Activated CD8-positive, alpha-beta memory T cell treated with anti-CD3 and anti-CD28 coated beads for 4 hours (primary cell): ENCODE measurements at regions not wholly inside any gene's neighbourhood (a gene's known extent, or its start where the extent isn't known, plus 50 kb on each side); places are given as distances from the start of the nearest gene placed in this dataset.

ENCODE experiments used
- DNase-seq, 2 donors: peaks; one replicate each; pipeline ENCODE4 v3.0.0-alpha.2; 2020; ENCODE audit warnings: low read depth in 2 of 2

GRCh38 chr5:123880875-123881274 is 368.9 kb downstream of the CSNK1G3 start:
- no peak for DNase-seq

DNA sequence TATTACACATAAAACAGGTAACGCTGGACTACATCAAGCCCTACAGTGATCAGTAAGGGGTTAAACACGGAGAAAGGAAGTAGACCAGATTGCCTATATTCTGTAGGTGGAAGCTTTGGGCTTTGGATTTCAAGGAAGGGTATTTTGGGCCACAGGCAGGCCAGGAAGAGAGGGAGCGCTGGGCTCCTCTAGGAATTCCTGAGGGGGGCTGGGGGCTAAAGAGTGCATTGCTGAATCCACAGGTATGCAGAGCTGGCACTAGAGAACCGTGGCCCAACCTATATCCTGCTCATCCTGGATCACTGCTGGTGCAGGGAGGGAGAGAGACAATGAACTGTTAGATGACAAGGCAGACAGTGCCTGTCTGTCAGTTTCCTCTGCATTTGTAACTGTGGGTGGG is 367.1 kb downstream of the CSNK1G3 start:
- DNase-seq, result no peak

GRCh38 chr5:123876276-123876790 is 364.4 kb downstream of the CSNK1G3 start:
- no peak for DNase-seq

DNA sequence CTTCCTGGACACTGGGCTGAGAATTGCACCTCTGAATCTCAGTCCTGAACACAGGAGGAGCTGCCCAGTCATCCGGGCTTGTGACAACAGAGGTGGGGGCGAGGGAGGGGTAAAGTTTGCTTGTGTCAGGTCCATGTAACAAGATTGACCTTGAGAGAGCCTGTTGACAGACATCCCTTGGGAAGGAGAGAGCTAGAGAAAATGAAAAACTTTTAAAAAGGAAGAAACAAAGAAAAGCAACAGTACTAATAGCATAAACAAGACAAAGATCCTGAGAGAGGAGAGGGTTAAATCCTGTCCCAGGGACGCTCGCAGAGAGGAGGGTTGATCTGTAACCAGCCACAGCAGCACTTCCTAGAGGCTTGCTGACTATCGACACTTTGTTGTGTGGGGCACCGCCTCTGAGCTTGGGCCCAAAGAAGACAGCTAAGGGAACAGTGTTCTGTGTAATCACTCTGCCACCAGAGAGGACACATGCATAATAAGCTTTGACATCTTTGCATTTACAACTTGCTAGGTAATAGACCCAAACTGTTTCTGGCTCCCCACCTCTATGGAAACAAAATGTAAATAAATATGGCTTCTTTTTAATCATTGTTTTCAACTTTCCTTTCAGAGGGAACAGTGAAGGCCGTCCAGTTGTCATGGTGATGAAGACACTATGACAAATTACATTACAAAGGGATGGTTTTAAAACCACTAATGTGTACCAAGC is 363.7 kb downstream of the CSNK1G3 start:
- no peak for DNase-seq

GRCh38 chr5:123874600-123875201 is 362.7 kb downstream of the CSNK1G3 start:
- no peak for DNase-seq

GRCh38 chr5:123873846-123874245 is 361.9 kb downstream of the CSNK1G3 start:
- no peak for DNase-seq

DNA sequence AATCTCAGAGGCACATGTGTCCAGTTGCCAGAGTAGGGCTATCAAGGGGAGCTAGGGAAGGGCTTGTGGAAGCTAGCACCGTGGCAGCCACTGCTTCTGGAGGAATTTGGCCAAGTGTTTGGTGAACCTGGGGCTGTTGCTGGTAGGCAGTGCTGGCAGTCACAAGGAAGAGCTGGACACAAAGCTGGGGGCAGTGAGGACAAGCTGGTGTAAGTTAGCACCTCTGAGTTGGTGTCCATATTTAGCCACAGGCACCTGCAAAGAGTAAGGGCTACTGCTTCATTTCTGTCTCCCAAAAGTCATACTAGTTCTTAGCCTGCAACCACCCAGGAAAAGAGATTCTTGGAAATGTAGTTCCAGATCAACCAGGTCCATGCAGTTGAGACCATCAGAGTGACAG is 359.4 kb downstream of the CSNK1G3 start:
- no peak for DNase-seq

- no peak for DNase-seq
These were observed 356.9 kb downstream of the CSNK1G3 start for GRCh38 chr5:123868881-123869280.

DNA sequence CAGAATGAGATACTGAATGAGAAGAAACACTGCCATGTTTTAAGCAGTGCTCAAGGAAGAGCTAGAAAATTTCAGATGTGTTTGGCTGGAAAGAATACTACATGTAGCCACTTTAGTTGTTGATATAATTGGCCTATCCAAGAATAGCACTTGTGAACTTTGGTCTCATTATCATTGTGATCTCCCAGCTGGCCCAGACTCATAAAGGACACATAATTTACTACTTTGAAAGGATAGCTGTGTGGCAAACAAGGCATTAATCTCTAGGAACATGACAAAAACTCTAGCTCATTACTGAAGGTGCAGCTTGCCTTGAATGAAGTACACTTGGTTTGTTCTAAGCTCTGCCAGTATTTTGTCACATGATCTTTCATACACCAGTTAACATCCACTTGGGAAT is 356.3 kb downstream of the CSNK1G3 start:
- no peak for DNase-seq

DNA sequence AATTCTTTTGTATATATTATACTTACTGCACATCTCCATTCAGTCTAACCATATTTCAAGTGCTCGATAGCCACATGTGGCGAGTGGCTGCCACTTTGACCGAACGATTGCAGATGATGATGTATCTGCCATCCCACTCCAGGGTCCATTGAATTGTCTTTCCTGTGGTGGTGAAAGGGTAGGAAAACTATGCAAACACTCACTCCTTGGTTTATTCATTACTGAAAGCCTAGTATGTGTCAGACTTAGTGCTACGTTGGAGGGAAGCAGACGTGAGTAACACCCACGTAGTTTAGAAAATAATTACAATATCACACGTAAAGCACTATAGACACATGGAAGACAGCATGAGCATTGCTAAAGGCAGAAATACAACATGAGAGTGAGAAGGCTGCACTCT is 353.7 kb downstream of the CSNK1G3 start:
- DNase-seq, result no peak

DNA sequence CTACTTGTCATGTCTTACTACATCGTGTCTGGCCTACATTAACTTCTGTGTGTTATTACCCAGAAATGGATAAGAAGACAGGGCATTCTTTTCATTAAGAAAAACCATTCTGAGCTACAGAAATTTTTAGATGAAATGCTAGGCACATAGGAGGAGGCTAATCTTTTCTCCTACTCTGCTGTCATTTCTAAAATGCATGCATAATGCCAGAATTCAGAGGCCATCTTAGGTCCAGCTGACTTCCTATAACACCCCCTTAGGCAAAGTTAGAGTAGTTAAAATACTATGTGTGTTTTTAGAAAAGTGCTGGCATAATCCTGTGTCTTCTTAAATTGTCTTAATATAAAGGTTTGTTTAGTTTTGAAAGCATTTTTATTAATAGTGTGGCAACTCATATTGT is 352.6 kb downstream of the CSNK1G3 start:
- no peak for DNase-seq

- no peak for DNase-seq
These were observed 347.0 kb downstream of the CSNK1G3 start for GRCh38 chr5:123858938-123859337.

DNA sequence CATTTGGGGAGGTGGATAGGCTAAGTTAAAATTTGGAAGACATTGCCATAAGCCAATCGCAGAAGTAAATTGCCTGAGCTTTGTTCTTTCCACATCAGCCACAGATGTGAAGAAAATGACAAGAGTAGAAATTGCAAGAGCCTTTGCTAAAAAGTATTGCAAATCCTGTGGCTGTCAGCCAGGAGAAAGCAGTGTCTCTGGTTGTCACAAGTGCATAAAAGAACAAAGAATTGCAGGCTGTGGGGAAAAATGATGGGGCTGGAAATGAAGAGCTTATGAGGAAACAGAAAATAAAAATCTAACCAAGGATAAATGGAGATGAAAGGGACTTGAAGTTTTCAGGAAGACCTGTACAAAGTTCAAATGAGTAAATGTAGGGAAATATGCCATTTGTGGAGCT is 344.8 kb downstream of the CSNK1G3 start:
- no peak for DNase-seq

- DNase-seq, result no peak
These were observed 343.6 kb downstream of the CSNK1G3 start for GRCh38 chr5:123855609-123856008.

- no peak for DNase-seq
These were observed 333.6 kb downstream of the CSNK1G3 start for GRCh38 chr5:123845356-123846100.

DNA sequence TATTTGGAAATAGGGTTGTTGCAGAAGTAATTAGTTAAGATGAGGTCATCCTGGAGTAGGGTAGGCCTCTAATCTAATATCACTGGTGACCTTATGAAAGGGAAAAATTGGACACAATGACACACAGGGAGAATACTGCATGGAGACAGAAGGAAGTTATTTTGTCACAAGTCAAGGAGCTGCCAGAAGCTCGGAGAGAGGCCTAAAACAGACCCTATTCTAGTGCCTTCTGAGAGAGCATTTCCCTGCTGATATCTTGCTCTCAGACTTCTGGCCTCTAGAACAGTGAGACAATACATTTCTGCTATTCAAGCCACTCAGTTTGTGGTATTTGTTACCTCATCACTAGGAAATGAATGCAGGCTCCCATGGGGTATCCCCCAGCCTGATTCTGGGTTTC is 332.9 kb downstream of the CSNK1G3 start:
- no peak for DNase-seq

- DNase-seq, result no peak
These were observed 323.4 kb downstream of the CSNK1G3 start for GRCh38 chr5:123835421-123835820.

GRCh38 chr5:123830575-123830974 is 318.6 kb downstream of the CSNK1G3 start:
- no peak for DNase-seq

DNA sequence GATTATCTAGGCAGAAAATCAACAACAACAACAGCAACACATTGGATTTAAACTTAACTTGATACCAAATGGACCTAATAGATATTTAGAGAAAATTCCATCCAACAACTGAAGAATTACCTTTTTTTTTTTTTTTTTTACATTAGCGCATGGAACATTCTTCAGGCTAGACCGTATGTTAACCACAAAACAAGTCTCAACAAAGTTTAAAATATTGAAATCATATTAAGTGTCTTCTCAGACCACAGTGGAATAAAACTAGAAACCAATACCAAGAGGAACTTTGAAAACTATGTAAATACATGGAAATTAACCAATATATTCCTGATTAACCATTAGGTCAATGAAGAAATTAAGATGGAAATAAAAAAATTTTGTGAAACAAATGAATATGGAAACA is 315.8 kb downstream of the CSNK1G3 start:
- DNase-seq, result no peak

DNA sequence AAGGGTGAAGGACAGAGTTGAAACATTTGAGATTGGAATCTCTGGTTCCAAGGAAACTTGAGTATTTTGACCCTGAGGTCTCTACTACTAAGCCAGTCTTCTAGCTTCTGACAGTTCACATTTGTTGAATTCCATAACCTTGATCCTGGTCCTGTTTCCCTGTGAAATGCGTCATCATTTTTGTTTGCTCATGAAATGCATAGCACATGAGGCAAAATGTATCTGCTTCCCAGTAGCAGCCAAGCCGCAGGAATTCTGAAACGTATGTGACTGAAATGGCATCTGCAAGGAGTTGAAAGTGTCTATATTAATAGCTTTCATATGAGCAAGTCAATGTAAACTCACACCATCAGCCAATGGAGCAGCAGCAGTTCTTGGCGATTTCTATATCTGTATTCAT is 307.9 kb downstream of the CSNK1G3 start:
- no peak for DNase-seq

- DNase-seq, result no peak
These were observed 307.4 kb downstream of the CSNK1G3 start for GRCh38 chr5:123819386-123819785.

DNA sequence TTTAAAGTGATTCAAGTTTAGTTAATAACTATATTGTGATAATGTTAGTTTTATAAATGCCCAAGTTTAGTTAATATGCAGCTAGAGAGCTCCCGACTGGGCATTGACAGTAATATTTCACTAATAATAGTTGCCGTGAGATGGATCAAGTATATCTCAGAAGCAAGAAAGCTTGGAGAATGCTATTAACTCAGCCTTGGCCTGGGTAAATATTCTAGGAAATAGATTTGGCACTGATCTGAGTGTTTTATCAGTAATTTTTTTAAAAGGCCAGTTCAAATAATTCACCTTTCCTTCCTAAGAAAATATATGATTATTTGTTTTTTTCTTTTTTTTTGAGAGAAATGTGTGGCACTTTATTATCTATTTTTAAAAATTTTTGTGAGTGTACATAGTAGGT is 305.3 kb downstream of the CSNK1G3 start:
- no peak for DNase-seq
